Trophoblast cell (in vitro differentiated cells and primary cell): ENCODE measurements at regions not wholly inside any gene's neighbourhood (a gene's known extent, or its start where the extent isn't known, plus 50 kb on each side); places are given as distances from the start of the nearest gene placed in this dataset.
A peak's percentile ranks its signal among the peaks of the same experiment; 100 is the strongest.

ENCODE experiments used
- DNase-seq, 2 donors: peaks; one replicate each; pipeline ENCODE4 v3.0.0-alpha.2; 2016
- H2AFZ ChIP-seq: 2 replicates; pipeline ENCODE4 v1.6.1; 2013; ENCODE audit warnings: low read length, moderate library complexity, mild to moderate bottlenecking; ENCODE audit not compliant: insufficient read depth, poor library complexity
- H2AK5ac ChIP-seq: 2 replicates; pipeline ENCODE4 v1.6.1; 2013; ENCODE audit warnings: mild to moderate bottlenecking, low read length
- H2BK120ac ChIP-seq: 2 replicates; pipeline ENCODE4 v1.6.1; 2013; ENCODE audit warnings: low read length, mild to moderate bottlenecking, moderate library complexity; ENCODE audit not compliant: insufficient read depth, poor library complexity
- H2BK12ac ChIP-seq: 2 replicates; pipeline ENCODE4 v1.6.1; 2013; ENCODE audit warnings: mild to moderate bottlenecking, low read length, moderate library complexity
- H2BK5ac ChIP-seq: 2 replicates; pipeline ENCODE4 v1.6.1; 2013; ENCODE audit warnings: low read length, low read depth, moderate library complexity, mild to moderate bottlenecking; ENCODE audit not compliant: poor library complexity
- H3K14ac ChIP-seq: 2 replicates; pipeline ENCODE4 v1.6.1; 2013; ENCODE audit warnings: mild to moderate bottlenecking, low read length
- H3K18ac ChIP-seq: 2 replicates; pipeline ENCODE4 v1.6.1; 2013; ENCODE audit warnings: mild to moderate bottlenecking, low read length
- H3K23ac ChIP-seq: 2 replicates; pipeline ENCODE4 v1.6.1; 2013; ENCODE audit warnings: low read length
- H3K27ac ChIP-seq: 2 replicates; pipeline ENCODE4 v1.5.1; 2013; ENCODE audit warnings: low read depth, mild to moderate bottlenecking, inconsistent platforms, low read length, moderate library complexity
- H3K27me3 ChIP-seq: 2 replicates; pipeline ENCODE4 v1.6.1; 2013; ENCODE audit warnings: inconsistent platforms, mild to moderate bottlenecking, low read length, moderate library complexity; ENCODE audit not compliant: insufficient read depth
- H3K36me3 ChIP-seq, 2 experiments: 1 replicate in 1 of 2; 2 replicates in 1 of 2; pipeline ENCODE4 v1.6.1; 2013; ENCODE audit warnings: low read length in 2 of 2, mild to moderate bottlenecking in 2 of 2, moderate library complexity in 1 of 2; ENCODE audit not compliant: insufficient read depth in 2 of 2, control insufficient read depth in 1 of 2
- H3K4ac ChIP-seq: 2 replicates; pipeline ENCODE4 v1.6.1; 2013; ENCODE audit warnings: low read depth, mild to moderate bottlenecking, low read length, moderate library complexity
- H3K4me1 ChIP-seq, 2 experiments: 1 replicate in 1 of 2; 2 replicates in 1 of 2; pipeline ENCODE4 v1.6.1; 2013; ENCODE audit warnings: low read length in 2 of 2, mild to moderate bottlenecking in 2 of 2, moderate library complexity in 1 of 2; ENCODE audit not compliant: insufficient read depth in 2 of 2, control insufficient read depth in 1 of 2
- H3K4me2 ChIP-seq: 2 replicates; pipeline ENCODE4 v1.6.1; 2013; ENCODE audit warnings: inconsistent platforms, mild to moderate bottlenecking, low read length, moderate library complexity
- H3K4me3 ChIP-seq: 2 replicates; pipeline ENCODE4 v1.5.1; 2013; ENCODE audit warnings: mild to moderate bottlenecking, low read depth, low read length, inconsistent platforms
- H3K79me1 ChIP-seq: one replicate; pipeline ENCODE4 v1.6.1; 2013; ENCODE audit warnings: low read length
- H3K79me2 ChIP-seq: 2 replicates; pipeline ENCODE4 v1.6.1; 2013; ENCODE audit warnings: low read length, mild to moderate bottlenecking; ENCODE audit not compliant: control insufficient read depth, insufficient read depth, poor library complexity
- H3K9ac ChIP-seq: 2 replicates; pipeline ENCODE4 v1.6.1; 2013; ENCODE audit warnings: mild to moderate bottlenecking, low read length
- H3K9me3 ChIP-seq: 2 replicates; pipeline ENCODE4 v1.6.1; 2013; ENCODE audit warnings: low read depth, mild to moderate bottlenecking, control low read depth, inconsistent platforms, low read length; ENCODE audit not compliant: insufficient read depth
- H4K12ac ChIP-seq: 2 replicates; pipeline ENCODE4 v1.6.1; 2013; ENCODE audit warnings: low read depth, mild to moderate bottlenecking, low read length, moderate library complexity
- H4K8ac ChIP-seq: 2 replicates; pipeline ENCODE4 v1.6.1; 2013; ENCODE audit warnings: low read depth, mild to moderate bottlenecking, low read length, moderate library complexity
- H4K91ac ChIP-seq: one replicate; pipeline ENCODE4 v1.6.1; 2013; ENCODE audit warnings: low read depth, mild to moderate bottlenecking, low read length, moderate library complexity
- WGBS: extraction: QIAGEN DNeasy Blood & Tissue Kit; methylation state at CpG from one replicate; pipeline ENCODE4 v1.1.7; 2013; ENCODE audit warnings: missing lambda C conversion rate; ENCODE audit not compliant: insufficient read length, insufficient coverage; ENCODE audit errors: extremely low coverage; 5-methylcytosine and 5-hydroxymethylcytosine counted together

GRCh38 chr16:51243936-51244436 is 92.9 kb upstream of the SALL1 start:
- Histone ChIP-seq H3K27ac (no peak overlapping the region), H4K91ac (no peak overlapping the region), H4K12ac (no peak overlapping the region), H3K36me3 (no peaks in the 10 kb centered on the region), H2BK120ac (no peak overlapping the region), H3K18ac (no peak overlapping the region), H3K4ac (no peak overlapping the region), H3K4me1 (no peaks in the 10 kb centered on the region), H3K14ac (no peak overlapping the region), H2BK12ac (no peak overlapping the region), H3K27me3 (no peaks in the 10 kb centered on the region), H3K4me3 (no peak overlapping the region), H3K9me3 (peaks cover 8% of the 10 kb centered on the region), H2BK5ac (no peak overlapping the region), H3K79me1 (no peaks in the 10 kb centered on the region), H4K8ac (no peak overlapping the region), H3K79me2 (no peaks in the 10 kb centered on the region), H3K23ac (no peak overlapping the region), H3K4me2 (no peak overlapping the region), H2AK5ac (no peak overlapping the region), H3K9ac (no peak overlapping the region), H2AFZ (no peak overlapping the region)
- no peak for DNase-seq
- no CpG with 5 or more reads among the region's 10 CpGs for WGBS

GRCh38 chr16:51242296-51242994 is 91.4 kb upstream of the SALL1 start:
- Histone ChIP-seq H3K79me2 (no peaks in the 10 kb centered on the region), H3K14ac (no peak overlapping the region), H3K4ac (no peak overlapping the region), H3K79me1 (no peaks in the 10 kb centered on the region), H3K23ac (no peak overlapping the region), H4K91ac (no peak overlapping the region), H3K27me3 (no peaks in the 10 kb centered on the region), H3K9ac (no peak overlapping the region), H3K4me1 (no peaks in the 10 kb centered on the region), H3K36me3 (no peaks in the 10 kb centered on the region), H3K18ac (no peak overlapping the region), H2AK5ac (no peak overlapping the region), H2BK120ac (no peak overlapping the region), H2AFZ (no peak overlapping the region), H4K8ac (no peak overlapping the region), H3K9me3 (peaks cover 9% of the 10 kb centered on the region), H4K12ac (no peak overlapping the region), H2BK12ac (no peak overlapping the region), H3K4me3 (no peak overlapping the region), H2BK5ac (no peak overlapping the region), H3K4me2 (no peak overlapping the region), H3K27ac (no peak overlapping the region)
- no CpG with 5 or more reads among the region's 3 CpGs for WGBS
- DNase-seq = no peak

GRCh38 chr16:51239196-51239595 is 88.1 kb upstream of the SALL1 start:
- no peaks in the 10 kb centered on the region for H3K4me1 ChIP-seq
- no peak overlapping the region for H2AK5ac ChIP-seq
- H4K12ac ChIP-seq = no peak overlapping the region
- no peaks in the 10 kb centered on the region for H3K79me2 ChIP-seq
- no peak overlapping the region for H2AFZ ChIP-seq
- no peak overlapping the region for H4K8ac ChIP-seq
- no peak overlapping the region for H2BK5ac ChIP-seq
- no peak overlapping the region for H3K9ac ChIP-seq
- no peak overlapping the region for H3K14ac ChIP-seq
- H3K27ac ChIP-seq = no peak overlapping the region
- peaks cover 11% of the 10 kb centered on the region for H3K9me3 ChIP-seq
- DNase-seq = no peak
- no peaks in the 10 kb centered on the region for H3K79me1 ChIP-seq
- no peak overlapping the region for H4K91ac ChIP-seq
- no CpG with 5 or more reads among the region's 2 CpGs for WGBS
- no peak overlapping the region for H2BK120ac ChIP-seq
- no peak overlapping the region for H3K23ac ChIP-seq
- H3K4ac ChIP-seq = no peak overlapping the region
- no peaks in the 10 kb centered on the region for H3K27me3 ChIP-seq
- H3K4me3 ChIP-seq = peak overlapping the region; percentile 30
- H3K18ac ChIP-seq = no peak overlapping the region
- no peaks in the 10 kb centered on the region for H3K36me3 ChIP-seq
- H3K4me2 ChIP-seq = no peak overlapping the region
- H2BK12ac ChIP-seq = no peak overlapping the region

GRCh38 chr16:51237861-51238378 is 86.8 kb upstream of the SALL1 start:
- Histone ChIP-seq H3K79me2 (no peaks in the 10 kb centered on the region), H2AFZ (no peak overlapping the region), H3K23ac (no peak overlapping the region), H3K4me2 (no peak overlapping the region), H3K18ac (no peak overlapping the region), H3K4me1 (no peaks in the 10 kb centered on the region), H4K8ac (no peak overlapping the region), H2BK12ac (no peak overlapping the region), H2AK5ac (no peak overlapping the region), H3K27me3 (no peaks in the 10 kb centered on the region), H3K36me3 (no peaks in the 10 kb centered on the region), H3K4ac (no peak overlapping the region), H2BK120ac (no peak overlapping the region), H3K14ac (no peak overlapping the region), H4K91ac (no peak overlapping the region), H4K12ac (no peak overlapping the region), H3K9me3 (peaks cover 11% of the 10 kb centered on the region), H2BK5ac (no peak overlapping the region), H3K27ac (no peak overlapping the region), H3K4me3 (no peak overlapping the region), H3K79me1 (no peaks in the 10 kb centered on the region), H3K9ac (no peak overlapping the region)
- no CpG with 5 or more reads among the region's 6 CpGs for WGBS
- DNase-seq = no peak
